H1 (cell line): ENCODE measurements at regions not wholly inside any gene's neighbourhood (a gene's known extent, or its start where the extent isn't known, plus 50 kb on each side); places are given as distances from the start of the nearest gene placed in this dataset.

Experiments
- CTCF ChIA-PET: fragments of 300-600 bp; sonication (Branson Sonifier 250); formaldehyde crosslinking; loops from one replicate; lab custom pipeline; 2021; ENCODE audit not compliant: partially characterized antibody; lab: Charles Lee
- POLR2A ChIA-PET: fragments of 300-600 bp; sonication (Branson Sonifier 250); formaldehyde crosslinking; loops from one replicate; lab custom pipeline; 2021; ENCODE audit warnings: inconsistent platforms; ENCODE audit not compliant: partially characterized antibody; lab: Charles Lee
- DNase-seq, 2 experiments: peaks; one replicate each; pipeline versions ENCODE4 v3.0.0 to v3.0.0-alpha.2; 2010 to 2022; ENCODE audit warnings: low spot score in 2 of 2, low read depth in 1 of 2, mixed read lengths in 1 of 2
- FAIRE-seq: peaks from 2 replicates; lab custom pipeline; 2011; peaks lifted over from hg19 to GRCh38; lab: Jason Lieb, UNC
- H2AFZ ChIP-seq: 2 replicates; pipeline ENCODE4 v1.8.1; 2012; ENCODE audit warnings: low read length, inconsistent platforms
- H2AK5ac ChIP-seq: 2 replicates; pipeline ENCODE4 v1.6.1; 2013; ENCODE audit warnings: low read depth, low read length
- H2BK120ac ChIP-seq: replicated peaks from 2 replicates; pipeline ENCODE3; 2013; ENCODE audit warnings: low read depth, low read length, inconsistent platforms
- H2BK12ac ChIP-seq: 2 replicates; pipeline ENCODE4 v1.6.1; 2013; ENCODE audit warnings: low read depth, low read length
- H2BK15ac ChIP-seq: 2 replicates; pipeline ENCODE4 v1.6.1; 2013; ENCODE audit warnings: low read length
- H2BK20ac ChIP-seq: 2 replicates; pipeline ENCODE4 v1.6.1; 2013; ENCODE audit warnings: low read length
- H2BK5ac ChIP-seq: 2 replicates; pipeline ENCODE4 v1.6.1; 2013; ENCODE audit warnings: low read depth, low read length
- H3K14ac ChIP-seq: 2 replicates; pipeline ENCODE4 v1.6.1; 2013; ENCODE audit warnings: inconsistent platforms; ENCODE audit not compliant: insufficient read length
- H3K18ac ChIP-seq: 2 replicates; pipeline ENCODE4 v1.6.1; 2013; ENCODE audit warnings: low read length; ENCODE audit errors: extremely low read depth
- H3K23ac ChIP-seq: 2 replicates; pipeline ENCODE4 v1.6.1; 2013; ENCODE audit warnings: inconsistent platforms; ENCODE audit not compliant: insufficient read length
- H3K23me2 ChIP-seq: 2 replicates; pipeline ENCODE4 v1.6.1; 2013; ENCODE audit warnings: low read depth, low read length
- H3K27ac ChIP-seq: 2 replicates; pipeline ENCODE4 v1.6.1; 2011; ENCODE audit warnings: low read depth, low read length, inconsistent platforms
- H3K27me3 ChIP-seq, 4 experiments: replicated peaks in 1 of 4; 1 replicate in 1 of 4; 2 replicates in 3 of 4; pipeline versions ENCODE4 v1.6.1 to v1.8.1; 2011 to 2013; ENCODE audit warnings: low read length in 3 of 4, mild to moderate bottlenecking in 3 of 4, inconsistent platforms in 2 of 4, mixed read lengths in 2 of 4, moderate library complexity in 1 of 4; ENCODE audit not compliant: control insufficient read depth in 3 of 4, insufficient read depth in 3 of 4; ENCODE audit errors: extremely low read depth in 1 of 4
- H3K36me3 ChIP-seq, 4 experiments: 2 replicates each; pipeline versions ENCODE4 v1.6.1 to v1.8.1; 2011 to 2013; ENCODE audit warnings: mild to moderate bottlenecking in 4 of 4, low read length in 3 of 4, moderate library complexity in 2 of 4, control low read depth in 1 of 4, inconsistent platforms in 1 of 4; ENCODE audit not compliant: insufficient read depth in 4 of 4, control insufficient read depth in 2 of 4
- H3K4ac ChIP-seq: replicated peaks from 2 replicates; pipeline ENCODE3; 2013; ENCODE audit warnings: low read length, low read depth, mixed read lengths, inconsistent platforms; ENCODE audit not compliant: insufficient read length
- H3K4me1 ChIP-seq, 4 experiments: replicated peaks in 1 of 4; 1 replicate in 1 of 4; 2 replicates in 3 of 4; pipeline versions ENCODE4 v1.6.1 to v1.8.1; 2011 to 2013; ENCODE audit warnings: low read length in 3 of 4, inconsistent platforms in 2 of 4, mixed read lengths in 1 of 4; ENCODE audit not compliant: insufficient read depth in 4 of 4, control insufficient read depth in 3 of 4
- H3K4me2 ChIP-seq, 2 experiments: 2 replicates each; pipeline versions ENCODE4 v1.6.1 to v1.8.1; 2011 to 2013; ENCODE audit warnings: low read depth in 2 of 2, low read length in 2 of 2, control low read depth in 1 of 2, inconsistent platforms in 1 of 2, mild to moderate bottlenecking in 1 of 2; ENCODE audit not compliant: insufficient read depth in 1 of 2
- H3K4me3 ChIP-seq, 4 experiments: fragments of 200-600, 300-600 bp in 1 of 4; sonication (generic), shearing (Covaris generic), sonication (Bioruptor Twin) in 1 of 4; 2 replicates each; pipeline versions ENCODE4 v1.5.1 to v1.8.1; 2011 to 2016; ENCODE audit warnings: low read length in 4 of 4, low read depth in 3 of 4, control low read depth in 2 of 4, inconsistent platforms in 2 of 4, mild to moderate bottlenecking in 2 of 4, mixed read lengths in 1 of 4, moderate library complexity in 1 of 4; ENCODE audit not compliant: insufficient read depth in 2 of 4; ENCODE audit errors: extremely low read depth in 1 of 4
- H3K56ac ChIP-seq: replicated peaks from 2 replicates; pipeline ENCODE3; 2013; ENCODE audit warnings: low read depth, mild to moderate bottlenecking, mixed read lengths, low read length, inconsistent platforms; ENCODE audit not compliant: insufficient read length
- H3K79me1 ChIP-seq: 2 replicates; pipeline ENCODE4 v1.6.1; 2013; ENCODE audit warnings: low read depth, low read length, control low read depth
- H3K79me2 ChIP-seq, 2 experiments: 2 replicates each; pipeline versions ENCODE4 v1.6.1 to v1.8.1; 2012 to 2013; ENCODE audit warnings: low read length in 2 of 2, mild to moderate bottlenecking in 2 of 2, inconsistent platforms in 1 of 2; ENCODE audit not compliant: insufficient read depth in 2 of 2, control insufficient read depth in 1 of 2
- H3K9ac ChIP-seq, 4 experiments: replicated peaks in 1 of 4; 1 replicate in 1 of 4; 2 replicates in 3 of 4; pipeline versions ENCODE4 v1.6.1 to v1.8.1; 2011 to 2013; ENCODE audit warnings: low read depth in 3 of 4, low read length in 3 of 4, control low read depth in 2 of 4, mild to moderate bottlenecking in 2 of 4, moderate library complexity in 2 of 4, inconsistent platforms in 1 of 4; ENCODE audit errors: extremely low read depth in 1 of 4
- H3K9me3 ChIP-seq, 2 experiments: 2 replicates each; pipeline versions ENCODE4 v1.6.1 to v1.8.1; 2012 to 2013; ENCODE audit warnings: mild to moderate bottlenecking in 2 of 2, moderate library complexity in 2 of 2, control low read depth in 1 of 2, inconsistent platforms in 1 of 2, low read depth in 1 of 2, low read length in 1 of 2, mixed read lengths in 1 of 2; ENCODE audit not compliant: insufficient read depth in 2 of 2
- H4K20me1 ChIP-seq, 2 experiments: replicated peaks in 1 of 2; 2 replicates each; pipeline versions ENCODE3 to v1.8.1; 2011 to 2013; ENCODE audit warnings: inconsistent platforms in 2 of 2, low read length in 2 of 2, mild to moderate bottlenecking in 1 of 2; ENCODE audit not compliant: insufficient read depth in 2 of 2, control insufficient read depth in 1 of 2
- H4K5ac ChIP-seq: 2 replicates; pipeline ENCODE4 v1.6.1; 2013; ENCODE audit warnings: low read length, low read depth, mixed read lengths, inconsistent platforms; ENCODE audit not compliant: insufficient read length
- H4K8ac ChIP-seq: 2 replicates; pipeline ENCODE4 v1.8.0; 2013; ENCODE audit warnings: mild to moderate bottlenecking, moderate library complexity, low read length, inconsistent platforms; ENCODE audit not compliant: insufficient read depth; ENCODE audit errors: extremely low read depth
- H4K91ac ChIP-seq: replicated peaks from 2 replicates; pipeline ENCODE3; 2013; ENCODE audit warnings: low read length, mixed read lengths, inconsistent platforms; ENCODE audit not compliant: insufficient read length
- WGBS, 2 experiments: shearing (Covaris generic) in 1 of 2; methylation state at CpG; one replicate each; pipeline versions ENCODE4 v1.1.6 to v1.1.7; 2013 to 2015; ENCODE audit warnings: low lambda C conversion rate in 2 of 2, mixed read lengths in 2 of 2, inconsistent platforms in 1 of 2, low coverage in 1 of 2, missing lambda C conversion rate in 1 of 2; ENCODE audit not compliant: insufficient replicate concordance in 2 of 2, insufficient coverage in 1 of 2, insufficient read length in 1 of 2; ENCODE audit errors: extremely low coverage in 1 of 2, missing lambda C conversion rate in 1 of 2; 5-methylcytosine and 5-hydroxymethylcytosine counted together
- TF ChIP-seq, protein P1 (sequence below): fragments of 300-600 bp; sonication (generic); IDR thresholded peaks from 2 replicates; pipeline ENCODE4 v1.7.1; 2012; ENCODE audit warnings: low read length, moderate library complexity, mild to moderate bottlenecking, inconsistent platforms; ENCODE audit not compliant: insufficient replicate concordance

- H4K91ac ChIP-seq = no peak overlapping the region
- H4K8ac ChIP-seq = no peak overlapping the region
- no peak overlapping the region for H3K9ac ChIP-seq
- no peak overlapping the region for H3K56ac ChIP-seq
- H2BK12ac ChIP-seq = no peak overlapping the region
- H3K23me2 ChIP-seq = no peaks in the 10 kb centered on the region
- H2BK20ac ChIP-seq = no peak overlapping the region
- H3K36me3 ChIP-seq = no peaks in the 10 kb centered on the region
- H3K14ac ChIP-seq = no peak overlapping the region
- ChIA-PET CTCF (no interaction called here), POLR2A (no interaction called here)
- H2AK5ac ChIP-seq = no peak overlapping the region
- H3K4me2 ChIP-seq = no peak overlapping the region
- 73% methylated on average over 3 of the region's 3 CpGs; no CpG with 5 or more reads in 1 of the 2 experiments for WGBS, 2 experiments
- no peak overlapping the region for H3K18ac ChIP-seq
- no peak overlapping the region for H3K23ac ChIP-seq
- H3K79me1 ChIP-seq = no peaks in the 10 kb centered on the region
- no peak overlapping the region for H3K4ac ChIP-seq
- no peak overlapping the region for H3K4me3 ChIP-seq
- H3K27me3 ChIP-seq = peaks cover 0 to 1% (median 0%) of the 10 kb centered on the region in 4 experiments; a peak in 1 of 7 replicates
- DNase-seq (no peak), FAIRE-seq (no peak)
- peaks cover 0 to 7% (median 0%) of the 10 kb centered on the region in 4 experiments; a peak in 1 of 7 replicates for H3K4me1 ChIP-seq
- no peaks in the 10 kb centered on the region for H4K20me1 ChIP-seq
- H4K5ac ChIP-seq = no peak overlapping the region
- no peak overlapping the region for H3K27ac ChIP-seq
- no peak overlapping the region for H2AFZ ChIP-seq
- H2BK15ac ChIP-seq = no peak overlapping the region
- no peak overlapping the region for H2BK120ac ChIP-seq
- no peaks in the 10 kb centered on the region for H3K79me2 ChIP-seq
- H3K9me3 ChIP-seq = no peaks in the 10 kb centered on the region; a peak in 1 of 4 replicates
- no peak overlapping the region for H2BK5ac ChIP-seq
- TF ChIP-seq, protein P1, sequence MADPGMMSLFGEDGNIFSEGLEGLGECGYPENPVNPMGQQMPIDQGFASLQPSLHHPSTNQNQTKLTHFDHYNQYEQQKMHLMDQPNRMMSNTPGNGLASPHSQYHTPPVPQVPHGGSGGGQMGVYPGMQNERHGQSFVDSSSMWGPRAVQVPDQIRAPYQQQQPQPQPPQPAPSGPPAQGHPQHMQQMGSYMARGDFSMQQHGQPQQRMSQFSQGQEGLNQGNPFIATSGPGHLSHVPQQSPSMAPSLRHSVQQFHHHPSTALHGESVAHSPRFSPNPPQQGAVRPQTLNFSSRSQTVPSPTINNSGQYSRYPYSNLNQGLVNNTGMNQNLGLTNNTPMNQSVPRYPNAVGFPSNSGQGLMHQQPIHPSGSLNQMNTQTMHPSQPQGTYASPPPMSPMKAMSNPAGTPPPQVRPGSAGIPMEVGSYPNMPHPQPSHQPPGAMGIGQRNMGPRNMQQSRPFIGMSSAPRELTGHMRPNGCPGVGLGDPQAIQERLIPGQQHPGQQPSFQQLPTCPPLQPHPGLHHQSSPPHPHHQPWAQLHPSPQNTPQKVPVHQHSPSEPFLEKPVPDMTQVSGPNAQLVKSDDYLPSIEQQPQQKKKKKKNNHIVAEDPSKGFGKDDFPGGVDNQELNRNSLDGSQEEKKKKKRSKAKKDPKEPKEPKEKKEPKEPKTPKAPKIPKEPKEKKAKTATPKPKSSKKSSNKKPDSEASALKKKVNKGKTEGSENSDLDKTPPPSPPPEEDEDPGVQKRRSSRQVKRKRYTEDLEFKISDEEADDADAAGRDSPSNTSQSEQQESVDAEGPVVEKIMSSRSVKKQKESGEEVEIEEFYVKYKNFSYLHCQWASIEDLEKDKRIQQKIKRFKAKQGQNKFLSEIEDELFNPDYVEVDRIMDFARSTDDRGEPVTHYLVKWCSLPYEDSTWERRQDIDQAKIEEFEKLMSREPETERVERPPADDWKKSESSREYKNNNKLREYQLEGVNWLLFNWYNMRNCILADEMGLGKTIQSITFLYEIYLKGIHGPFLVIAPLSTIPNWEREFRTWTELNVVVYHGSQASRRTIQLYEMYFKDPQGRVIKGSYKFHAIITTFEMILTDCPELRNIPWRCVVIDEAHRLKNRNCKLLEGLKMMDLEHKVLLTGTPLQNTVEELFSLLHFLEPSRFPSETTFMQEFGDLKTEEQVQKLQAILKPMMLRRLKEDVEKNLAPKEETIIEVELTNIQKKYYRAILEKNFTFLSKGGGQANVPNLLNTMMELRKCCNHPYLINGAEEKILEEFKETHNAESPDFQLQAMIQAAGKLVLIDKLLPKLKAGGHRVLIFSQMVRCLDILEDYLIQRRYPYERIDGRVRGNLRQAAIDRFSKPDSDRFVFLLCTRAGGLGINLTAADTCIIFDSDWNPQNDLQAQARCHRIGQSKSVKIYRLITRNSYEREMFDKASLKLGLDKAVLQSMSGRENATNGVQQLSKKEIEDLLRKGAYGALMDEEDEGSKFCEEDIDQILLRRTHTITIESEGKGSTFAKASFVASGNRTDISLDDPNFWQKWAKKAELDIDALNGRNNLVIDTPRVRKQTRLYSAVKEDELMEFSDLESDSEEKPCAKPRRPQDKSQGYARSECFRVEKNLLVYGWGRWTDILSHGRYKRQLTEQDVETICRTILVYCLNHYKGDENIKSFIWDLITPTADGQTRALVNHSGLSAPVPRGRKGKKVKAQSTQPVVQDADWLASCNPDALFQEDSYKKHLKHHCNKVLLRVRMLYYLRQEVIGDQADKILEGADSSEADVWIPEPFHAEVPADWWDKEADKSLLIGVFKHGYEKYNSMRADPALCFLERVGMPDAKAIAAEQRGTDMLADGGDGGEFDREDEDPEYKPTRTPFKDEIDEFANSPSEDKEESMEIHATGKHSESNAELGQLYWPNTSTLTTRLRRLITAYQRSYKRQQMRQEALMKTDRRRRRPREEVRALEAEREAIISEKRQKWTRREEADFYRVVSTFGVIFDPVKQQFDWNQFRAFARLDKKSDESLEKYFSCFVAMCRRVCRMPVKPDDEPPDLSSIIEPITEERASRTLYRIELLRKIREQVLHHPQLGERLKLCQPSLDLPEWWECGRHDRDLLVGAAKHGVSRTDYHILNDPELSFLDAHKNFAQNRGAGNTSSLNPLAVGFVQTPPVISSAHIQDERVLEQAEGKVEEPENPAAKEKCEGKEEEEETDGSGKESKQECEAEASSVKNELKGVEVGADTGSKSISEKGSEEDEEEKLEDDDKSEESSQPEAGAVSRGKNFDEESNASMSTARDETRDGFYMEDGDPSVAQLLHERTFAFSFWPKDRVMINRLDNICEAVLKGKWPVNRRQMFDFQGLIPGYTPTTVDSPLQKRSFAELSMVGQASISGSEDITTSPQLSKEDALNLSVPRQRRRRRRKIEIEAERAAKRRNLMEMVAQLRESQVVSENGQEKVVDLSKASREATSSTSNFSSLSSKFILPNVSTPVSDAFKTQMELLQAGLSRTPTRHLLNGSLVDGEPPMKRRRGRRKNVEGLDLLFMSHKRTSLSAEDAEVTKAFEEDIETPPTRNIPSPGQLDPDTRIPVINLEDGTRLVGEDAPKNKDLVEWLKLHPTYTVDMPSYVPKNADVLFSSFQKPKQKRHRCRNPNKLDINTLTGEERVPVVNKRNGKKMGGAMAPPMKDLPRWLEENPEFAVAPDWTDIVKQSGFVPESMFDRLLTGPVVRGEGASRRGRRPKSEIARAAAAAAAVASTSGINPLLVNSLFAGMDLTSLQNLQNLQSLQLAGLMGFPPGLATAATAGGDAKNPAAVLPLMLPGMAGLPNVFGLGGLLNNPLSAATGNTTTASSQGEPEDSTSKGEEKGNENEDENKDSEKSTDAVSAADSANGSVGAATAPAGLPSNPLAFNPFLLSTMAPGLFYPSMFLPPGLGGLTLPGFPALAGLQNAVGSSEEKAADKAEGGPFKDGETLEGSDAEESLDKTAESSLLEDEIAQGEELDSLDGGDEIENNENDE = no peak
Observed at GRCh38 chr18:44090453-44090852, 590.2 kb upstream of the SETBP1 start.
